Natural killer cell treated with Interleukin-12 subunit alpha and Interleukin-12 subunit beta and Interleukin-15 and Interleukin-18, amount 100 ng/mL, for 72 hours (primary cell): ENCODE measurements at regions not wholly inside any gene's neighbourhood (a gene's known extent, or its start where the extent isn't known, plus 50 kb on each side); places are given as distances from the start of the nearest gene placed in this dataset.
A peak's percentile ranks its signal among the peaks of the same experiment; 100 is the strongest.

Source experiments
- ATAC-seq, 2 donors: fragments of 150-1000 bp; cut with Tn5 transposase in 1 of 2; sonication (Bioruptor Pico), chemical (Tn5 transposase) in 1 of 2; 2 replicates each; pipeline ENCODE4 v1.10.0; 2021
- DNase-seq: peaks from one replicate; pipeline ENCODE4 v3.0.0; 2022; ENCODE audit warnings: low spot score
- H3K27ac Mint-ChIP-seq, 2 donors: 1 replicate in 1 of 2; 2 replicates in 1 of 2; pipeline ENCODE4 v1.8.0; 2022; ENCODE audit warnings: mixed read lengths in 2 of 2, mild to moderate bottlenecking in 1 of 2, moderate library complexity in 1 of 2
- H3K27me3 Mint-ChIP-seq, 2 donors: 1 replicate in 1 of 2; 2 replicates in 1 of 2; pipeline ENCODE4 v1.8.0; 2022; ENCODE audit warnings: mixed read lengths in 2 of 2
- H3K36me3 Mint-ChIP-seq: one replicate; pipeline ENCODE4 v1.8.0; 2022; ENCODE audit warnings: mixed read lengths
- H3K4me1 Mint-ChIP-seq, 2 donors: 1 replicate in 1 of 2; 2 replicates in 1 of 2; pipeline ENCODE4 v1.8.0; 2022; ENCODE audit warnings: low read depth in 2 of 2, mixed read lengths in 2 of 2, mild to moderate bottlenecking in 1 of 2
- H3K4me3 Mint-ChIP-seq: one replicate; pipeline ENCODE4 v1.8.0; 2022; ENCODE audit warnings: mixed read lengths
- H3K9me3 Mint-ChIP-seq: 2 replicates; pipeline ENCODE4 v1.8.0; 2022; ENCODE audit warnings: mixed read lengths

GRCh38 chr2:226647621-226648518 is 151.8 kb downstream of the IRS1 start:
- H3K27ac Mint-ChIP-seq, result no peak overlapping the region
- no peak overlapping the region for H3K4me3 Mint-ChIP-seq
- H3K36me3 Mint-ChIP-seq, result no peaks in the 10 kb centered on the region
- ATAC-seq, result no peak
- H3K9me3 Mint-ChIP-seq, result no peaks in the 10 kb centered on the region
- no peak for DNase-seq
- peaks cover 8 to 13% of the 10 kb centered on the region in 2 donors for H3K27me3 Mint-ChIP-seq
- peaks cover 4 to 7% of the 10 kb centered on the region in 2 donors for H3K4me1 Mint-ChIP-seq

GRCh38 chr2:226644399-226644865 is 155.2 kb downstream of the IRS1 start:
- H3K9me3 Mint-ChIP-seq, result no peaks in the 10 kb centered on the region
- H3K27me3 Mint-ChIP-seq, result peaks cover 4 to 8% of the 10 kb centered on the region in 2 donors
- no peak overlapping the region for H3K4me3 Mint-ChIP-seq
- ATAC-seq (peak in 1 of 2 donors; percentile 15), DNase-seq (no peak)
- H3K27ac Mint-ChIP-seq, result no peak overlapping the region
- no peaks in the 10 kb centered on the region for H3K4me1 Mint-ChIP-seq
- no peaks in the 10 kb centered on the region for H3K36me3 Mint-ChIP-seq

GRCh38 chr2:226643946-226644282 is 155.7 kb downstream of the IRS1 start:
- H3K36me3 Mint-ChIP-seq, result no peaks in the 10 kb centered on the region
- H3K4me1 Mint-ChIP-seq, result no peaks in the 10 kb centered on the region
- no peaks in the 10 kb centered on the region for H3K9me3 Mint-ChIP-seq
- DNase-seq (no peak), ATAC-seq (no peak)
- H3K27me3 Mint-ChIP-seq, result peaks cover 4 to 8% of the 10 kb centered on the region in 2 donors
- H3K4me3 Mint-ChIP-seq, result no peak overlapping the region
- no peak overlapping the region for H3K27ac Mint-ChIP-seq

GRCh38 chr2:226643030-226643945 is 156.3 kb downstream of the IRS1 start:
- Mint-ChIP-seq H3K27me3 (peaks cover 4 to 8% of the 10 kb centered on the region in 2 donors), H3K4me1 (no peaks in the 10 kb centered on the region), H3K4me3 (no peak overlapping the region), H3K36me3 (no peaks in the 10 kb centered on the region), H3K9me3 (no peaks in the 10 kb centered on the region), H3K27ac (no peak overlapping the region)
- no peak for ATAC-seq
- DNase-seq, result no peak

GRCh38 chr2:226641008-226641407 is 158.6 kb downstream of the IRS1 start:
- no peaks in the 10 kb centered on the region for H3K36me3 Mint-ChIP-seq
- H3K27me3 Mint-ChIP-seq, result peaks cover 4 to 14% of the 10 kb centered on the region in 2 donors
- no peak for DNase-seq
- H3K4me3 Mint-ChIP-seq, result no peak overlapping the region
- H3K27ac Mint-ChIP-seq, result no peak overlapping the region
- H3K9me3 Mint-ChIP-seq, result no peaks in the 10 kb centered on the region
- ATAC-seq, result no peak
- H3K4me1 Mint-ChIP-seq, result no peaks in the 10 kb centered on the region

- no peak for DNase-seq
- no peaks in the 10 kb centered on the region for H3K9me3 Mint-ChIP-seq
- no peak overlapping the region for H3K4me3 Mint-ChIP-seq
- no peak for ATAC-seq
- peaks cover 4 to 14% of the 10 kb centered on the region in 2 donors for H3K27me3 Mint-ChIP-seq
- H3K4me1 Mint-ChIP-seq, result no peaks in the 10 kb centered on the region
- no peak overlapping the region for H3K27ac Mint-ChIP-seq
- no peaks in the 10 kb centered on the region for H3K36me3 Mint-ChIP-seq
These were observed 159.1 kb downstream of the IRS1 start for GRCh38 chr2:226640501-226640900.

- no peaks in the 10 kb centered on the region for H3K36me3 Mint-ChIP-seq
- H3K4me3 Mint-ChIP-seq, result no peak overlapping the region
- H3K27ac Mint-ChIP-seq, result no peak overlapping the region
- no peaks in the 10 kb centered on the region for H3K9me3 Mint-ChIP-seq
- DNase-seq (no peak), ATAC-seq (peak in 1 of 2 donors; percentile 24)
- H3K27me3 Mint-ChIP-seq, result peaks cover 3 to 18% of the 10 kb centered on the region in 2 donors
- H3K4me1 Mint-ChIP-seq, result no peaks in the 10 kb centered on the region
These were observed 160.1 kb downstream of the IRS1 start for GRCh38 chr2:226639550-226639949.

- Mint-ChIP-seq H3K4me3 (no peak overlapping the region), H3K9me3 (no peaks in the 10 kb centered on the region), H3K36me3 (no peaks in the 10 kb centered on the region), H3K27me3 (peaks cover 3 to 19% of the 10 kb centered on the region in 2 donors), H3K4me1 (no peaks in the 10 kb centered on the region), H3K27ac (no peak overlapping the region)
- DNase-seq (no peak), ATAC-seq (no peak)
These were observed 161.0 kb downstream of the IRS1 start for GRCh38 chr2:226638576-226638975.

GRCh38 chr2:226637383-226637782 is 162.2 kb downstream of the IRS1 start:
- ATAC-seq (no peak), DNase-seq (no peak)
- Mint-ChIP-seq H3K4me1 (no peaks in the 10 kb centered on the region), H3K9me3 (no peaks in the 10 kb centered on the region), H3K4me3 (no peak overlapping the region), H3K27me3 (peaks cover 3 to 19% of the 10 kb centered on the region in 2 donors), H3K27ac (no peak overlapping the region), H3K36me3 (no peaks in the 10 kb centered on the region)

GRCh38 chr2:226636586-226636985 is 163.0 kb downstream of the IRS1 start:
- Mint-ChIP-seq H3K36me3 (no peaks in the 10 kb centered on the region), H3K9me3 (no peaks in the 10 kb centered on the region), H3K27me3 (peaks cover 3 to 19% of the 10 kb centered on the region in 2 donors), H3K27ac (no peak overlapping the region), H3K4me3 (no peak overlapping the region), H3K4me1 (no peaks in the 10 kb centered on the region)
- no peak for DNase-seq
- ATAC-seq, result no peak

GRCh38 chr2:226634943-226635604 is 164.5 kb downstream of the IRS1 start:
- ATAC-seq, result no peak
- no peaks in the 10 kb centered on the region for H3K9me3 Mint-ChIP-seq
- H3K27me3 Mint-ChIP-seq, result peaks cover 3 to 19% of the 10 kb centered on the region in 2 donors
- no peak for DNase-seq
- H3K4me1 Mint-ChIP-seq, result no peaks in the 10 kb centered on the region
- H3K27ac Mint-ChIP-seq, result no peak overlapping the region
- no peaks in the 10 kb centered on the region for H3K36me3 Mint-ChIP-seq
- H3K4me3 Mint-ChIP-seq, result no peak overlapping the region

- no peaks in the 10 kb centered on the region for H3K9me3 Mint-ChIP-seq
- H3K4me3 Mint-ChIP-seq, result no peak overlapping the region
- H3K27me3 Mint-ChIP-seq, result peaks cover 3 to 19% of the 10 kb centered on the region in 2 donors
- H3K27ac Mint-ChIP-seq, result no peak overlapping the region
- ATAC-seq, result no peak
- no peak for DNase-seq
- no peaks in the 10 kb centered on the region for H3K36me3 Mint-ChIP-seq
- H3K4me1 Mint-ChIP-seq, result no peaks in the 10 kb centered on the region
These were observed 167.9 kb downstream of the IRS1 start for GRCh38 chr2:226631671-226632070.

- H3K4me3 Mint-ChIP-seq, result no peak overlapping the region
- no peak for ATAC-seq
- no peaks in the 10 kb centered on the region for H3K9me3 Mint-ChIP-seq
- H3K27me3 Mint-ChIP-seq, result peaks cover 3 to 15% of the 10 kb centered on the region in 2 donors
- no peak for DNase-seq
- no peaks in the 10 kb centered on the region for H3K36me3 Mint-ChIP-seq
- H3K27ac Mint-ChIP-seq, result no peak overlapping the region
- no peaks in the 10 kb centered on the region for H3K4me1 Mint-ChIP-seq
These were observed 168.4 kb downstream of the IRS1 start for GRCh38 chr2:226631187-226631586.
